MM.1S (cell line): ENCODE measurements at regions not wholly inside any gene's neighbourhood (a gene's known extent, or its start where the extent isn't known, plus 50 kb on each side); places are given as distances from the start of the nearest gene placed in this dataset.

ENCODE experiments used
- EZH2 ChIP-seq: fragments of 300-600 bp; sonication (generic); optimal IDR thresholded peaks from 2 replicates; pipeline ENCODE3; 2017; ENCODE audit warnings: low read depth, mild to moderate bottlenecking, antibody characterized with exemption, low read length, mixed read lengths
- TF ChIP-seq, protein P1 (sequence below): fragments of 300-600 bp; sonication (generic); IDR thresholded peaks from 2 replicates; pipeline ENCODE4 v1.5.1; 2016; ENCODE audit warnings: antibody characterized with exemption, low read length, mixed read lengths

DNA sequence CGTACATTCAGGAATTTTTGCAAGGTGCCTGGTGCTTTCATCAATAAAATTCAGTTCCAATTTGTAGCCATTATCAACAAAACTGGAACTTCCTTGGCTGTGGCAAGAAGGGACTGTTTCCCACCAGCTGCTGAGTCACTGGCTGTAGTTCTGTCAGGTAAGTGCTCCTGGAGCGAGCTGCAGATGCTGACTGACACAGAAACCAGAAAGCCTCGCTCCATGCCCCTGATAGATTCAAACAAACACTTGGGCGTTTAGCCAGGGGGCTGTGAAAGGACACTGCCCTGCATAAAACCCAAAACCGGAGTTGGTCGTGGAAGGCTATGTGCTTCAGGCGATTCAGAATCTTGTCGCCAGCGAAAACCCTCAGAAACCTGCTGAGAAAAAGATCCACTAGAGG is 188.4 kb upstream of the FAM9B start:
- TF ChIP-seq, protein P1, sequence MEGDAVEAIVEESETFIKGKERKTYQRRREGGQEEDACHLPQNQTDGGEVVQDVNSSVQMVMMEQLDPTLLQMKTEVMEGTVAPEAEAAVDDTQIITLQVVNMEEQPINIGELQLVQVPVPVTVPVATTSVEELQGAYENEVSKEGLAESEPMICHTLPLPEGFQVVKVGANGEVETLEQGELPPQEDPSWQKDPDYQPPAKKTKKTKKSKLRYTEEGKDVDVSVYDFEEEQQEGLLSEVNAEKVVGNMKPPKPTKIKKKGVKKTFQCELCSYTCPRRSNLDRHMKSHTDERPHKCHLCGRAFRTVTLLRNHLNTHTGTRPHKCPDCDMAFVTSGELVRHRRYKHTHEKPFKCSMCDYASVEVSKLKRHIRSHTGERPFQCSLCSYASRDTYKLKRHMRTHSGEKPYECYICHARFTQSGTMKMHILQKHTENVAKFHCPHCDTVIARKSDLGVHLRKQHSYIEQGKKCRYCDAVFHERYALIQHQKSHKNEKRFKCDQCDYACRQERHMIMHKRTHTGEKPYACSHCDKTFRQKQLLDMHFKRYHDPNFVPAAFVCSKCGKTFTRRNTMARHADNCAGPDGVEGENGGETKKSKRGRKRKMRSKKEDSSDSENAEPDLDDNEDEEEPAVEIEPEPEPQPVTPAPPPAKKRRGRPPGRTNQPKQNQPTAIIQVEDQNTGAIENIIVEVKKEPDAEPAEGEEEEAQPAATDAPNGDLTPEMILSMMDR, result no peak
- no peak for TF ChIP-seq EZH2
